ENCODE measurements at regions not wholly inside any gene's neighbourhood (a gene's known extent, or its start where the extent isn't known, plus 50 kb on each side); places are given as distances from the start of the nearest gene placed in this dataset.

DNA sequence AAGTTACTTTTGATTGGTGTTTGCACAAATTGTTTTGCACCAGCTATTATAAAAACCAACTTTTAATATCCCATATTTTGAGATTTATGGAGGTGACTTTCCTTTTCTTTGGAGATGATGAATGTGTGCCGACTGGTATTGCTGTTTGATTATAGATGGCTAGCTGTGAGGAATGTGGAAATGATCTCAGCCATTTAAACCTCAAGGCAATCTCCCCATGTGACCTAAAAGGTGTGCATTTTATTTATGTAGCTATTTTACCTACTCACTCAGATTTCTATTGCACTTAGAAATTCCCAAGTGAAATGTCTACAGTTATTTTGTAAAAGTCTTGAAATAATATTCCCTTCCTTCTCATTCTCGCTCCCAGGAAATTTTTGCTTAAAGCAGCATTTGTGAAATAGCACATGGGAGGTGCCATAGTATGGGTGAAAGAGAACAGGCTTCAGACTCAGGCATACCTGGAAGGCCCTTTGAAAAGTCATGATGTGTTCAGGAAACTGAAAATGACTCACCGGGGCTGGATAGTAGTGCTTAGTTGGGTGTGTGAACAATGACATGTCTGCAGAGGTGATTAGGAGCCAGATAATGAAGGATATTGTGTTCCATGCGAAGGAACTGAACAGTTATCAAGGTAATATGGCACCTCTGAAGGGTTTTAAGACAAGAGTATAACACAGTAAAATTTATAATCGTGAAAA lies 247.6 kb downstream of the CBLL2 start:
- TF ChIP-seq SPI1 (IDR thresholded peaks at IDR 0.05; ENCODE audit: low read depth, low read length) (no peak), POLR2AphosphoS5 (IDR thresholded peaks at IDR 0.05; ENCODE audit: low read depth, low read length) (no peak), POLR2A (IDR thresholded peaks at IDR 0.05; ENCODE audit: low read depth, low read length) (no peak)

Measured in GM12891 (cell line).